SK-N-SH (cell line): ENCODE measurements at regions not wholly inside any gene's neighbourhood (a gene's known extent, or its start where the extent isn't known, plus 50 kb on each side); places are given as distances from the start of the nearest gene placed in this dataset.
A peak's percentile ranks its signal among the peaks of the same experiment; 100 is the strongest.

Experiments used
- CTCF ChIA-PET: fragments of 300-600, 350-600 bp; formaldehyde crosslinking; extraction: SDS; loops from one replicate; lab custom pipeline; 2021; lab: Yijun Ruan, JAX
- POLR2A ChIA-PET: fragments of 350-600 bp; sonication (Branson Sonifier 250); formaldehyde crosslinking; extraction: SDS; loops from one replicate; lab custom pipeline; 2020; ENCODE audit warnings: antibody characterized with exemption, inconsistent platforms; lab: Yijun Ruan, JAX
- DNase-seq: peaks from one replicate; pipeline ENCODE4 v3.0.0; 2012
- H2AFZ ChIP-seq: fragments of 200-600 bp; sonication (generic); 2 replicates; pipeline ENCODE4 v1.8.1; 2016; ENCODE audit warnings: antibody characterized with exemption, mild to moderate bottlenecking, low read depth
- H3F3A ChIP-seq: fragments of 200-600 bp; sonication (generic); replicated peaks from 2 replicates; pipeline ENCODE3; 2016; ENCODE audit warnings: antibody characterized with exemption, mild to moderate bottlenecking; ENCODE audit not compliant: insufficient read depth
- H3K27ac ChIP-seq, 2 experiments: fragments of 200-500 bp in 1 of 2; fragments of 200-600 bp in 1 of 2; sonication (Bioruptor generic) in 1 of 2; sonication (generic), shearing (Covaris generic) in 1 of 2; 2 replicates each; pipeline versions ENCODE4 v1.5.1 to v1.6.1; 2014 to 2016; ENCODE audit warnings: low read depth in 2 of 2, inconsistent platforms in 1 of 2, low read length in 1 of 2, mild to moderate bottlenecking in 1 of 2, mixed read lengths in 1 of 2
- H3K27me3 ChIP-seq: fragments of 200-600 bp; sonication (generic), shearing (Covaris generic); 2 replicates; pipeline ENCODE4 v1.6.1; 2016; ENCODE audit warnings: mixed run types; ENCODE audit not compliant: insufficient read depth
- H3K36me3 ChIP-seq, 2 experiments: fragments of 200-500 bp in 1 of 2; fragments of 200-600 bp in 1 of 2; sonication (Bioruptor generic) in 1 of 2; sonication (generic) in 1 of 2; replicated peaks in 1 of 2; 2 replicates each; pipeline versions ENCODE3 to v1.5.1; 2014 to 2016; ENCODE audit warnings: low read length in 1 of 2, mild to moderate bottlenecking in 1 of 2; ENCODE audit not compliant: insufficient read depth in 2 of 2, control insufficient read depth in 1 of 2
- H3K4me1 ChIP-seq, 2 experiments: fragments of 200-500 bp in 1 of 2; fragments of 200-600 bp in 1 of 2; sonication (Bioruptor generic) in 1 of 2; sonication (generic), shearing (Covaris generic) in 1 of 2; 2 replicates each; pipeline versions ENCODE4 v1.5.1 to v1.6.1; 2014 to 2016; ENCODE audit warnings: low read depth in 1 of 2, low read length in 1 of 2, mixed run types in 1 of 2; ENCODE audit not compliant: insufficient read depth in 2 of 2, control insufficient read depth in 1 of 2
- H3K4me2 ChIP-seq: fragments of 200-600 bp; sonication (generic), shearing (Covaris generic); 2 replicates; pipeline ENCODE4 v1.6.1; 2017; ENCODE audit warnings: mixed run types
- H3K4me3 ChIP-seq, 2 experiments: fragments of 200-500 bp in 1 of 2; fragments of 200-600 bp in 1 of 2; sonication (Bioruptor generic) in 1 of 2; sonication (generic), shearing (Covaris generic) in 1 of 2; 2 replicates each; pipeline versions ENCODE4 v1.5.1 to v1.8.1; 2014 to 2016; ENCODE audit warnings: low read depth in 2 of 2, inconsistent platforms in 1 of 2, low read length in 1 of 2, mild to moderate bottlenecking in 1 of 2, mixed read lengths in 1 of 2, moderate library complexity in 1 of 2
- H3K79me2 ChIP-seq: fragments of 200-600 bp; sonication (generic); 2 replicates; pipeline ENCODE4 v1.8.1; 2017; ENCODE audit warnings: mild to moderate bottlenecking; ENCODE audit not compliant: insufficient read depth
- H3K9ac ChIP-seq: fragments of 200-600 bp; sonication (generic); 2 replicates; pipeline ENCODE4 v1.6.1; 2017; ENCODE audit warnings: mixed run types
- H3K9me2 ChIP-seq: fragments of 200-600 bp; sonication (generic); 2 replicates; pipeline ENCODE4 v1.6.1; 2017; ENCODE audit warnings: mixed run types
- H3K9me3 ChIP-seq: fragments of 200-600 bp; sonication (generic); 2 replicates; pipeline ENCODE4 v1.6.1; 2017; ENCODE audit warnings: mixed run types, mild to moderate bottlenecking, moderate library complexity
- H4K20me1 ChIP-seq: fragments of 200-600 bp; sonication (generic); 2 replicates; pipeline ENCODE4 v1.6.1; 2017; ENCODE audit warnings: mild to moderate bottlenecking, mixed run types; ENCODE audit not compliant: insufficient read depth
- EP300 ChIP-seq, 2 experiments: IDR thresholded peaks; 2 replicates each; pipeline versions ENCODE4 v1.4.0 to v1.6.1; 2012; ENCODE audit warnings: borderline replicate concordance in 1 of 2, low read depth in 1 of 2, low read length in 1 of 2
- FOSL2 ChIP-seq: IDR thresholded peaks from 2 replicates; pipeline ENCODE4 v1.4.0; 2012; ENCODE audit warnings: low read depth, mild to moderate bottlenecking, moderate library complexity, borderline replicate concordance
- FOXJ3 ChIP-seq: sonication (generic); formaldehyde crosslinking; IDR thresholded peaks from 2 replicates; pipeline ENCODE4 v1.5.1; 2020; ENCODE audit warnings: mild to moderate bottlenecking, missing genetic modification reagents
- GATA2 ChIP-seq: sonication (generic); formaldehyde crosslinking; IDR thresholded peaks from 2 replicates; pipeline ENCODE4 v1.5.0; 2020; ENCODE audit warnings: mild to moderate bottlenecking, missing genetic modification reagents
- IRF3 ChIP-seq: fragments of 150-350 bp; IDR thresholded peaks from 2 replicates; pipeline ENCODE4 v1.6.1; 2016; ENCODE audit warnings: mild to moderate bottlenecking, low read depth, low read length
- MEF2A ChIP-seq: IDR thresholded peaks from 2 replicates; pipeline ENCODE4 v1.4.0; 2012; ENCODE audit warnings: low read depth, borderline replicate concordance
- NFIC ChIP-seq: IDR thresholded peaks from 2 replicates; pipeline ENCODE4 v1.4.0; 2012; ENCODE audit warnings: borderline replicate concordance
- NRF1 ChIP-seq: IDR thresholded peaks from 2 replicates; pipeline ENCODE4 v1.6.1; 2012; ENCODE audit warnings: low read depth, mild to moderate bottlenecking, low read length
- PBX3 ChIP-seq: IDR thresholded peaks from 2 replicates; pipeline ENCODE4; 2012
- RAD21 ChIP-seq: IDR thresholded peaks from 2 replicates; pipeline ENCODE4 v1.6.1; 2012; ENCODE audit warnings: mild to moderate bottlenecking, low read length
- RCOR1 ChIP-seq: fragments of 150-350 bp; IDR thresholded peaks from 2 replicates; pipeline ENCODE4 v1.6.1; 2017; ENCODE audit warnings: antibody characterized with exemption, low read length
- RFX5 ChIP-seq: IDR thresholded peaks from 2 replicates; pipeline ENCODE4 v1.6.1; 2012; ENCODE audit warnings: mild to moderate bottlenecking, improper control_type of control experiment, low read length
- TCF12 ChIP-seq: IDR thresholded peaks from 2 replicates; pipeline ENCODE4 v1.4.0; 2012
- TEAD4 ChIP-seq: IDR thresholded peaks from 2 replicates; pipeline ENCODE4 v1.4.0; 2012; ENCODE audit warnings: mild to moderate bottlenecking, borderline replicate concordance; ENCODE audit not compliant: insufficient read depth
- WGBS: methylation state at CpG from one replicate; pipeline ENCODE4 v1.1.6; 2017; ENCODE audit warnings: low lambda C conversion rate; 5-methylcytosine and 5-hydroxymethylcytosine counted together
- TF ChIP-seq, protein P1 (sequence below): IDR thresholded peaks from 2 replicates; pipeline ENCODE4 v1.4.0; 2012; ENCODE audit warnings: low read depth
- TF ChIP-seq, protein P2 (sequence below): fragments of 200-600 bp; sonication (generic); IDR thresholded peaks from 2 replicates; pipeline ENCODE4 v1.6.1; 2017; ENCODE audit warnings: antibody characterized with exemption, mild to moderate bottlenecking, moderate library complexity
- TF ChIP-seq, protein P3 (sequence below): fragments of 150-350 bp; IDR thresholded peaks from 2 replicates; pipeline ENCODE4 v1.6.1; 2017; ENCODE audit warnings: antibody characterized with exemption, low read length, low read depth, borderline replicate concordance

DNA sequence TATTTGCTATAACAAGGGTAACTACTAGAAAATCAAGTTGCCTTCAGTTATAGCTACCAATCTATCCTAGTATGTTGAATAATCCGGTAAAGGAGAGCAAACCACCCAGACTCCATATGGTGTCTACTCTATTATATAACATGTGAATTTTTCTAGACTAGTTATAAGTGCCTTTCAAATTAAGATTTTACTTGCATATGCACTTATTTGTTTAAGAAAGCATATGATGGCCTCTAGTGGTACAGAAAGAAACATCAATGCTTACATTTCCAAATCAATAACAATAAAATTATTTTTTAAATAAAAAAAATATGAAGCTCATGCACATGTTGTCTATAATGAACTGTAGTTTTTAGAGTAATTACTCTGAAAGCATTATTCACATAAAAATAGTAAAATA is 1516.4 kb upstream of the PABPC4L start:
- Histone ChIP-seq H3K4me2 (no peak overlapping the region), H3K4me3 (no peak overlapping the region), H3K27ac (no peak overlapping the region), H3K79me2 (no peaks in the 10 kb centered on the region), H3K4me1 (no peaks in the 10 kb centered on the region), H3K9me3 (no peaks in the 10 kb centered on the region), H2AFZ (no peak overlapping the region), H3F3A (no peaks in the 10 kb centered on the region), H3K9ac (no peak overlapping the region), H4K20me1 (no peaks in the 10 kb centered on the region), H3K27me3 (no peaks in the 10 kb centered on the region), H3K36me3 (no peaks in the 10 kb centered on the region), H3K9me2 (no peaks in the 10 kb centered on the region)
- DNase-seq, result no peak
- CTCF ChIA-PET, result interaction anchor here (1.3 kb wide), 1 partner anchor 36 kb away, joined by 3 read pairs; no protein-coding TSS in a partner anchor
- POLR2A ChIA-PET, result no interaction called here
- TF ChIP-seq, protein P1, sequence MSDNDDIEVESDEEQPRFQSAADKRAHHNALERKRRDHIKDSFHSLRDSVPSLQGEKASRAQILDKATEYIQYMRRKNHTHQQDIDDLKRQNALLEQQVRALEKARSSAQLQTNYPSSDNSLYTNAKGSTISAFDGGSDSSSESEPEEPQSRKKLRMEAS, result no peak
- TF ChIP-seq GATA2 (CRISPR knock-in tag), result no peak
- TF ChIP-seq, protein P2, sequence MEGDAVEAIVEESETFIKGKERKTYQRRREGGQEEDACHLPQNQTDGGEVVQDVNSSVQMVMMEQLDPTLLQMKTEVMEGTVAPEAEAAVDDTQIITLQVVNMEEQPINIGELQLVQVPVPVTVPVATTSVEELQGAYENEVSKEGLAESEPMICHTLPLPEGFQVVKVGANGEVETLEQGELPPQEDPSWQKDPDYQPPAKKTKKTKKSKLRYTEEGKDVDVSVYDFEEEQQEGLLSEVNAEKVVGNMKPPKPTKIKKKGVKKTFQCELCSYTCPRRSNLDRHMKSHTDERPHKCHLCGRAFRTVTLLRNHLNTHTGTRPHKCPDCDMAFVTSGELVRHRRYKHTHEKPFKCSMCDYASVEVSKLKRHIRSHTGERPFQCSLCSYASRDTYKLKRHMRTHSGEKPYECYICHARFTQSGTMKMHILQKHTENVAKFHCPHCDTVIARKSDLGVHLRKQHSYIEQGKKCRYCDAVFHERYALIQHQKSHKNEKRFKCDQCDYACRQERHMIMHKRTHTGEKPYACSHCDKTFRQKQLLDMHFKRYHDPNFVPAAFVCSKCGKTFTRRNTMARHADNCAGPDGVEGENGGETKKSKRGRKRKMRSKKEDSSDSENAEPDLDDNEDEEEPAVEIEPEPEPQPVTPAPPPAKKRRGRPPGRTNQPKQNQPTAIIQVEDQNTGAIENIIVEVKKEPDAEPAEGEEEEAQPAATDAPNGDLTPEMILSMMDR, result peak; percentile 40
- TF ChIP-seq RAD21, result peak; percentile 42; the same call in 1 of the 2 replicates
- TF ChIP-seq RFX5, result no peak
- no peak for TF ChIP-seq TCF12
- no peak for TF ChIP-seq TEAD4
- TF ChIP-seq PBX3, result no peak
- no peak for TF ChIP-seq MEF2A
- no peak for TF ChIP-seq RCOR1
- no peak for TF ChIP-seq NFIC
- TF ChIP-seq FOXJ3 (CRISPR knock-in tag), result no peak
- no peak for TF ChIP-seq FOSL2
- no peak for TF ChIP-seq EP300 (IDR thresholded peaks at IDR 0.05; ENCODE audit: borderline replicate concordance in 1 of 2, low read depth in 1 of 2, low read length in 1 of 2)
- TF ChIP-seq IRF3, result no peak
- no peak for TF ChIP-seq NRF1
- TF ChIP-seq, protein P3, sequence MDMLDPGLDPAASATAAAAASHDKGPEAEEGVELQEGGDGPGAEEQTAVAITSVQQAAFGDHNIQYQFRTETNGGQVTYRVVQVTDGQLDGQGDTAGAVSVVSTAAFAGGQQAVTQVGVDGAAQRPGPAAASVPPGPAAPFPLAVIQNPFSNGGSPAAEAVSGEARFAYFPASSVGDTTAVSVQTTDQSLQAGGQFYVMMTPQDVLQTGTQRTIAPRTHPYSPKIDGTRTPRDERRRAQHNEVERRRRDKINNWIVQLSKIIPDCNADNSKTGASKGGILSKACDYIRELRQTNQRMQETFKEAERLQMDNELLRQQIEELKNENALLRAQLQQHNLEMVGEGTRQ, result no peak
- 39% methylated on average over 1 of the region's 1 CpG for WGBS
